ENCODE measurements at regions not wholly inside any gene's neighbourhood (a gene's known extent, or its start where the extent isn't known, plus 50 kb on each side); places are given as distances from the start of the nearest gene placed in this dataset.

DNA sequence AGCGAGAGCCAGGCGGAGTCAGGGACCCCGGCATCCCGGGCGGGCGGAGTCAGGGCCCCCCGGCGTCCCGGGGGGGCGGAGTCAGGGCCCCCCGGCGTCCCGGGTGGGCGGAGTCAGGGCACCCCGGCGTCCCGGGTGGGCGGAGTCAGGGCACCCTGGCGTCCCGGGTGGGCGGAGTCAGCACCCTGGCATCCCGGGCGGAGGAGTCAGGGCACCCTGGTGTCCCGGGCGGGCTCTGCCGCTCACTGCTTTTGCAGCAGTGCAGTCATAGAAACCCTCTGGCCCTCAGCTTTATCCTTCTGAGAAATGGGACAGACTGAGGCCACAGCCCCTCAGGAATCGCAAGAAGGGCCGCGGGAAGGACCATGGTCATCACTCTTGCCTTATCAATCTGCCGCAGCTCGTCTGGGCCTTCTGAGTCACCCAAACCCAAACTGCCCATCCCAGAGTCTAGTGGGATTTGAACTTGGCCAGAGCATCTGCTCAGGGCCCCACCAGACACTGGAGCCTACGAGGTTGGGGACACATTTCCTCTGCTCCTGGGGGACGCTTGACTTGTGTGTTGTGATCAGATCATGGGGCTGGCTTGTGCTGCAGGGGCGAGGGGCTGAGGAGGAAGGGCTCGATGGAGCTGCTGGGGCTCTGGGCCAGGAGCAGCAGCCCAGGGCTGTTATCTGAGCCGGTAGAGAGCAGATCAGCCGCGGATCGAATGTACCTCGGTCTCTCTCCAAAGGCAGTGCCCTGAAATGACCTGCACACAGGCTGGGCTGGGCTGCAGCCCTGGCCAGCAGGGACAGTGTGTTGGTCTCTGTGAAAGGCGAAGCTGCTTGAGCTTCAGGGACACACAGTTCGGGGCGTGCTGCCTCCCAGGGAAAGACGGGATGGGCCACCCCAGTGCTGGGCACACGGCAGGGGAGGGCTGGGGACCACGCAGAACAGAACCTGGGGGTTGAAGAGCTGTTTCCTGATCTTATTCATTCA lies 290.1 kb upstream of the HDAC4 start:
- Mint-ChIP-seq H3K4me1 (ENCODE audit: low read depth, unreplicated experiment) (no peaks in the 10 kb centered on the region), H3K9me3 (ENCODE audit: low read depth, unreplicated experiment) (no peaks in the 10 kb centered on the region), H3K4me3 (ENCODE audit: low read depth, unreplicated experiment) (no peak overlapping the region), H3K36me3 (ENCODE audit: insufficient read depth, unreplicated experiment) (no peaks in the 10 kb centered on the region), H3K27me3 (ENCODE audit: unreplicated experiment) (peaks cover 67% of the 10 kb centered on the region), H3K27ac (ENCODE audit: unreplicated experiment) (no peak overlapping the region)
- BruUV-seq (replicated peaks), result no TSS peak
- TF ChIP-seq, protein P1, sequence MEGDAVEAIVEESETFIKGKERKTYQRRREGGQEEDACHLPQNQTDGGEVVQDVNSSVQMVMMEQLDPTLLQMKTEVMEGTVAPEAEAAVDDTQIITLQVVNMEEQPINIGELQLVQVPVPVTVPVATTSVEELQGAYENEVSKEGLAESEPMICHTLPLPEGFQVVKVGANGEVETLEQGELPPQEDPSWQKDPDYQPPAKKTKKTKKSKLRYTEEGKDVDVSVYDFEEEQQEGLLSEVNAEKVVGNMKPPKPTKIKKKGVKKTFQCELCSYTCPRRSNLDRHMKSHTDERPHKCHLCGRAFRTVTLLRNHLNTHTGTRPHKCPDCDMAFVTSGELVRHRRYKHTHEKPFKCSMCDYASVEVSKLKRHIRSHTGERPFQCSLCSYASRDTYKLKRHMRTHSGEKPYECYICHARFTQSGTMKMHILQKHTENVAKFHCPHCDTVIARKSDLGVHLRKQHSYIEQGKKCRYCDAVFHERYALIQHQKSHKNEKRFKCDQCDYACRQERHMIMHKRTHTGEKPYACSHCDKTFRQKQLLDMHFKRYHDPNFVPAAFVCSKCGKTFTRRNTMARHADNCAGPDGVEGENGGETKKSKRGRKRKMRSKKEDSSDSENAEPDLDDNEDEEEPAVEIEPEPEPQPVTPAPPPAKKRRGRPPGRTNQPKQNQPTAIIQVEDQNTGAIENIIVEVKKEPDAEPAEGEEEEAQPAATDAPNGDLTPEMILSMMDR (IDR thresholded peaks at IDR 0.05; ENCODE audit: unreplicated experiment), result no peak
- intact Hi-C loops (cut with micrococcal nuclease; ENCODE audit: unreplicated experiment), result no loop called here
- DNase-seq, result no peak
- CTCF ChIA-PET, result no interaction called here

DNA sequence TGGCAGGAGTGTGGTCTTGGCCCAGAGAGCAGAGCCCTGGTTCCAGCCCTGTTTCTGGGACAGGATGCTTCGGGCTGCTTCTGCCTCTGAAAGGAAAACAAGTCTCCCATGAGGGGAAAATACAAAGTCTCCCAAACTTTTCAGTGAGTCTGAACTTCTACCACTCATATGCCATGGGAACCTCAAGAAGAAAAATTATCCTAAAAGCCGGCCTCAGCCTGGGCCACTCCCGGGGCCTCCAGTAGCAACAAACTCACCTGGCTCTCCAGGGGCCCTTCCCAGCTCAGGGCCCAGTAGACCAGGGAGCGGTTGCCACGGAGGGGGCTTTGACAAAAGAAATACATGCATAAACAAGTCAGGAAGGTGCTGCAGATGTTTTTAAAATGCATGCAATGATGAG lies 289.2 kb upstream of the HDAC4 start:
- Mint-ChIP-seq H3K27ac (ENCODE audit: unreplicated experiment) (no peak overlapping the region), H3K27me3 (ENCODE audit: unreplicated experiment) (peaks cover 67% of the 10 kb centered on the region), H3K36me3 (ENCODE audit: insufficient read depth, unreplicated experiment) (no peaks in the 10 kb centered on the region), H3K4me3 (ENCODE audit: low read depth, unreplicated experiment) (no peak overlapping the region), H3K9me3 (ENCODE audit: low read depth, unreplicated experiment) (no peaks in the 10 kb centered on the region), H3K4me1 (ENCODE audit: low read depth, unreplicated experiment) (no peaks in the 10 kb centered on the region)
- CTCF ChIA-PET, result no interaction called here
- intact Hi-C loops (cut with micrococcal nuclease; ENCODE audit: unreplicated experiment), result no loop called here
- no peak for DNase-seq
- TF ChIP-seq, protein P1 (IDR thresholded peaks at IDR 0.05; ENCODE audit: unreplicated experiment), result no peak
- BruUV-seq (replicated peaks), result no TSS peak

DNA sequence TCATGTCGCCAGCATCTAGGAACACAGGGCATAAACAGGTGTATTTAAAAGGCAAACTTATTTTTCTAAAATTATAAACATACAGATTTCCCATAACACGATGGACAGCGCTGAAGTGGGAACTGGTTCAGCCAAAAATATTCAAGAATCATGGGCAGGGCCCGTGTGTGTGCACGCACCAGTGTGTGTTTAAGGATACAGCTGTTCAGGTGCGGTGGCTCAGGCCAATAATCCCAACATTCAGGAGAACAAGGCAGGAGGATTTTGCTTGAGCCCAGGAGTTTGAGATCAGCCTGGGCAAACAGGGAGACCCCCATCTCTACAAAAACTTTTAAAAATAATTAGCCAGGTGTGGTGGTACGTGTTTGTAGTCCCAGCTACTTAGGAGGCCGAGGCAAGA lies 288.6 kb upstream of the HDAC4 start:
- CTCF ChIA-PET, result no interaction called here
- Mint-ChIP-seq H3K27ac (ENCODE audit: unreplicated experiment) (no peak overlapping the region), H3K4me1 (ENCODE audit: low read depth, unreplicated experiment) (no peaks in the 10 kb centered on the region), H3K36me3 (ENCODE audit: insufficient read depth, unreplicated experiment) (no peaks in the 10 kb centered on the region), H3K27me3 (ENCODE audit: unreplicated experiment) (peaks cover 71% of the 10 kb centered on the region), H3K9me3 (ENCODE audit: low read depth, unreplicated experiment) (no peaks in the 10 kb centered on the region), H3K4me3 (ENCODE audit: low read depth, unreplicated experiment) (no peak overlapping the region)
- TF ChIP-seq, protein P1 (IDR thresholded peaks at IDR 0.05; ENCODE audit: unreplicated experiment), result no peak
- no peak for DNase-seq
- intact Hi-C loops (cut with micrococcal nuclease; ENCODE audit: unreplicated experiment), result no loop called here
- no TSS peak for BruUV-seq (replicated peaks)

DNA sequence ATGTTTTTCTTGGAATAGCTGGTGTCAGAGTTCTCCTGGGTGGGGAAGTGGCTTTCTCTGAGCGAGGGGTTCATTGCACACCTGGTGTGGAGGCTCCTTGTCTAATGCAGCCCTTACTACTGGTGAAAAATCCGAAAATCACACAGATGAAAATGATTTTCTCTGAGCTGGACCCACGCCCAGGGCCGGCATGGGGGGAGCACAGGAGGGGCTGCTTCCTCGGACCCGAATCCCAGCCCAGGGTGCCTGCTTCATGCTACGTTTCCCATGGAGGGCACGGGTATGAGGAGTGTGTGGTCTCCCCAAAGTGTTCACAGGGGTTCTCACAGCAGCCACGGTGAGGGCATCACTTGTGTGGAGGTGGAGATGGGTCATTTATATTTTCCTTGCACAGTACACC lies 288.0 kb upstream of the HDAC4 start:
- no peaks in the 10 kb centered on the region for H3K4me1 Mint-ChIP-seq (ENCODE audit: low read depth, unreplicated experiment)
- peaks cover 72% of the 10 kb centered on the region for H3K27me3 Mint-ChIP-seq (ENCODE audit: unreplicated experiment)
- no peaks in the 10 kb centered on the region for H3K36me3 Mint-ChIP-seq (ENCODE audit: insufficient read depth, unreplicated experiment)
- TF ChIP-seq, protein P1 (IDR thresholded peaks at IDR 0.05; ENCODE audit: unreplicated experiment), result no peak
- CTCF ChIA-PET, result no interaction called here
- intact Hi-C loops (cut with micrococcal nuclease; ENCODE audit: unreplicated experiment), result no loop called here
- BruUV-seq (replicated peaks), result no TSS peak
- DNase-seq, result no peak
- H3K4me3 Mint-ChIP-seq (ENCODE audit: low read depth, unreplicated experiment), result no peak overlapping the region
- no peak overlapping the region for H3K27ac Mint-ChIP-seq (ENCODE audit: unreplicated experiment)
- H3K9me3 Mint-ChIP-seq (ENCODE audit: low read depth, unreplicated experiment), result no peaks in the 10 kb centered on the region
